ENCODE measurements at regions not wholly inside any gene's neighbourhood (a gene's known extent, or its start where the extent isn't known, plus 50 kb on each side); places are given as distances from the start of the nearest gene placed in this dataset.

DNA sequence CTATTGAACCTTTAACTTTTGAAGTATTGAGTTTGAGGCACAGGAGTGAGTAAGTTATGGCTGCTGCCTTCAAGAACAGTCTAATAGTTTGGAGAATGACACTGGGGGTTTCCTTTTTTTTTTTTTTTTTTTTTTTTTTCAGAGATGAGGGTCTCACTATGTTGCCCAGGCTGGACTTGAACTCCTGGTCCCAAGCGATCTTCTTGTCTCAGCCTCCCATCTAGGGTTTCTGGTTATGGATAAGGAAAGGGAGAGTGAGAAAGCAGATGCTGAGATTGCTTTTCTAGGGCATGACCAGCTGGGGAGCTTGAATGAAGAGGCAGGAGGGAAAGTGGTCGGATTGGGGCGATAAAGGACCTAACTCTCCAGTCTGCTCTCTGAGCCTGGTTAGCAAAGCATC lies 59.9 kb upstream of the BTRC start:
- no peak for DNase-seq
- Histone ChIP-seq H3K27ac (ENCODE audit: low read depth in 1 of 2, low read length in 1 of 2) (no peak overlapping the region), H3K4me3 (no peak overlapping the region), H3K9ac (ENCODE audit: insufficient read depth in 1 of 2, low read length in 2 of 2) (no peak overlapping the region), H3K4me1 (ENCODE audit: control insufficient read depth in 5 of 5, insufficient read depth in 5 of 5, low read length in 5 of 5) (peaks cover 0 to 10% (median 8%) of the 10 kb centered on the region in 5 donors), H3K36me3 (ENCODE audit: control insufficient read depth in 4 of 4, insufficient read depth in 4 of 4, low read length in 4 of 4) (no peaks in the 10 kb centered on the region), H3K9me3 (ENCODE audit: control insufficient read depth in 4 of 4, insufficient read depth in 3 of 4, low read length in 3 of 4) (peaks cover 0 to 2% (median 0%) of the 10 kb centered on the region in 4 donors), H3K27me3 (ENCODE audit: control insufficient read depth in 3 of 3, insufficient read depth in 3 of 3, low read length in 2 of 3) (peaks cover 0 to 49% (median 18%) of the 10 kb centered on the region in 3 donors)
- WGBS, 2 donors, result 94 to 96% methylated on average over 3 of the region's 3 CpGs
- ATAC-seq (ENCODE audit: insufficient read depth, low FRiP score), result no peak
- TF ChIP-seq, protein P1, sequence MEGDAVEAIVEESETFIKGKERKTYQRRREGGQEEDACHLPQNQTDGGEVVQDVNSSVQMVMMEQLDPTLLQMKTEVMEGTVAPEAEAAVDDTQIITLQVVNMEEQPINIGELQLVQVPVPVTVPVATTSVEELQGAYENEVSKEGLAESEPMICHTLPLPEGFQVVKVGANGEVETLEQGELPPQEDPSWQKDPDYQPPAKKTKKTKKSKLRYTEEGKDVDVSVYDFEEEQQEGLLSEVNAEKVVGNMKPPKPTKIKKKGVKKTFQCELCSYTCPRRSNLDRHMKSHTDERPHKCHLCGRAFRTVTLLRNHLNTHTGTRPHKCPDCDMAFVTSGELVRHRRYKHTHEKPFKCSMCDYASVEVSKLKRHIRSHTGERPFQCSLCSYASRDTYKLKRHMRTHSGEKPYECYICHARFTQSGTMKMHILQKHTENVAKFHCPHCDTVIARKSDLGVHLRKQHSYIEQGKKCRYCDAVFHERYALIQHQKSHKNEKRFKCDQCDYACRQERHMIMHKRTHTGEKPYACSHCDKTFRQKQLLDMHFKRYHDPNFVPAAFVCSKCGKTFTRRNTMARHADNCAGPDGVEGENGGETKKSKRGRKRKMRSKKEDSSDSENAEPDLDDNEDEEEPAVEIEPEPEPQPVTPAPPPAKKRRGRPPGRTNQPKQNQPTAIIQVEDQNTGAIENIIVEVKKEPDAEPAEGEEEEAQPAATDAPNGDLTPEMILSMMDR (IDR thresholded peaks at IDR 0.05; ENCODE audit: control extremely low read depth, extremely low read depth), result no peak

DNA sequence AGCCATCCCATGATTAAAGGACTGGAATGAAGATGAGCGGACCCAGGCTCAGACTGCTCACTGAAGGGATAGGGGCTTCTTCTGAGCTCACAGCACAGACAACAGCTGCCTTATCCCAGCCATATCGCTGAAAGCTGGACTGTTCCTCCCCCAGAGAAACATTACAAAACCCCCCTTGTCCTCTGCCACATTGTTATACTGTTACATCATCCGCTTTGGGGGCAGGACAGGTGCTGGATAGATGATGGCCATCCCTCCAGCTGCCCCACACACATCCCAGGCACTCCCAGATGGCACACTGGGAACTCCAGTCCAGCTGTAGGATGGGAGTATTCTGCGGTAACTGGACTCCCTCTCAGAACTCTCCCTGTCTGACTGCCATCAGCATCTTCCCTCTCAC lies 58.7 kb upstream of the BTRC start:
- WGBS, 2 donors, result 83 to 90% methylated on average over 4 of the region's 4 CpGs
- Histone ChIP-seq H3K4me3 (no peak overlapping the region), H3K27me3 (ENCODE audit: control insufficient read depth in 3 of 3, insufficient read depth in 3 of 3, low read length in 2 of 3) (peaks cover 0 to 41% (median 18%) of the 10 kb centered on the region in 3 donors), H3K9me3 (ENCODE audit: control insufficient read depth in 4 of 4, insufficient read depth in 3 of 4, low read length in 3 of 4) (no peaks in the 10 kb centered on the region), H3K27ac (ENCODE audit: low read depth in 1 of 2, low read length in 1 of 2) (no peak overlapping the region), H3K4me1 (ENCODE audit: control insufficient read depth in 5 of 5, insufficient read depth in 5 of 5, low read length in 5 of 5) (peaks cover 0 to 10% (median 8%) of the 10 kb centered on the region in 5 donors), H3K9ac (ENCODE audit: insufficient read depth in 1 of 2, low read length in 2 of 2) (no peak overlapping the region), H3K36me3 (ENCODE audit: control insufficient read depth in 4 of 4, insufficient read depth in 4 of 4, low read length in 4 of 4) (no peaks in the 10 kb centered on the region)
- ATAC-seq (ENCODE audit: insufficient read depth, low FRiP score), result no peak
- TF ChIP-seq, protein P1 (IDR thresholded peaks at IDR 0.05; ENCODE audit: control extremely low read depth, extremely low read depth), result no peak
- DNase-seq, result no peak

DNA sequence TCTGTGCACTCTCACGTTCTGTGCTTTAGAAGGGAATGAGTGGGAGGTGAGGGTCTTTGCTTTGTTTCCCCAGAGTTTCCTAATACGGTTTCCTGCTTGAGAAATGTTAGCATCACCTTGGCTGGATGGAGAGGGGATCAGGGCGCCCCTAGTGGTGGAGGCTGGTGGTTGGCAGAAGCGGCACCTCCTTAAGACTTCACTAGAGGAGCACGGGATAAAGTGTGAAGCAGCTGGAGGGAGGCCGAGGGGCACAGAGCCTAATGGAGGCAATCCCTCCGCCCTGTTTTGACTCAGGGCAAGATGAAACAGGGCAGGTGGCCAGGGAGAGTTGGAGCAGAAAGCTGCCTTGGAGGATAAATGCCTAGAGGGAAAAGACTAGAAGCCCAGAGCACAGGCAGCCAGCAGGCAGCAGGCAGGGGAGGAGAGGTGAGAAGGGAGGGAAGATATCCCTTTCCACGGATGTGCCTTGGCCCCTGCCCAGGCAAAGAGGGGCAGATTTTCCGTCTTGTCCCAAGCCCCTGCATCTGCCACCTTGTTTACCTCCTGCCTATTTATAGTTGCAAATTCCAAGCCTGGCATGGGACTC lies 56.0 kb upstream of the BTRC start:
- Histone ChIP-seq H3K4me1 (ENCODE audit: control insufficient read depth in 5 of 5, insufficient read depth in 5 of 5, low read length in 5 of 5) (peaks cover 0 to 3% (median 0%) of the 10 kb centered on the region in 5 donors), H3K36me3 (ENCODE audit: control insufficient read depth in 4 of 4, insufficient read depth in 4 of 4, low read length in 4 of 4) (no peaks in the 10 kb centered on the region), H3K9ac (ENCODE audit: insufficient read depth in 1 of 2, low read length in 2 of 2) (no peak overlapping the region), H3K27ac (ENCODE audit: low read depth in 1 of 2, low read length in 1 of 2) (no peak overlapping the region), H3K9me3 (ENCODE audit: control insufficient read depth in 4 of 4, insufficient read depth in 3 of 4, low read length in 3 of 4) (no peaks in the 10 kb centered on the region), H3K4me3 (no peak overlapping the region), H3K27me3 (ENCODE audit: control insufficient read depth in 3 of 3, insufficient read depth in 3 of 3, low read length in 2 of 3) (peaks cover 0 to 27% (median 12%) of the 10 kb centered on the region in 3 donors)
- WGBS, 2 donors, result 2 to 6% methylated on average over 9 of the region's 9 CpGs
- ATAC-seq (ENCODE audit: insufficient read depth, low FRiP score) (no peak), DNase-seq (peak; percentile 56 to 71 (median 66))
- TF ChIP-seq, protein P1 (IDR thresholded peaks at IDR 0.05; ENCODE audit: control extremely low read depth, extremely low read depth), result peak; percentile 52

DNA sequence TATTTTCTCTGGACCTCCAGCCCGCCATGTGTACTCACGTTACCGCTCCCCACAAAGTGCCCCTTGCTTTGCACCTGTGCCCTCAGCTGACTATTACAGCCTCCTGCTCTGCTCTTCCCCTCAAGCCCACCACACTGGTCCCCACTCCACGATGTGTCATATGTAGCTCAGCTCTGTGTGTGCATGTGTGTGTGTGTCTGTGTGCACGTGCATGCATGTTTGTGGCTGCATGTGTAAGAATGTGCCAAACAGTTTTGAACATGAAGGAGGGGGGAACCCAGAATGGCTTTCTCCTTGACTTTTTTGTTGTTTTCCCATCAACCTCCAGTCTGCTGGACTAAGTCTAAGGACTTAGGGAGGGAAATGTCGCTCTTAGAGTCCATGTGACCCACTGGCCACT lies 54.8 kb upstream of the BTRC start:
- TF ChIP-seq, protein P1 (IDR thresholded peaks at IDR 0.05; ENCODE audit: control extremely low read depth, extremely low read depth), result no peak
- no peak overlapping the region for H3K27ac ChIP-seq (ENCODE audit: low read depth in 1 of 2, low read length in 1 of 2)
- no peaks in the 10 kb centered on the region for H3K4me1 ChIP-seq (ENCODE audit: control insufficient read depth in 5 of 5, insufficient read depth in 5 of 5, low read length in 5 of 5)
- H3K27me3 ChIP-seq (ENCODE audit: control insufficient read depth in 3 of 3, insufficient read depth in 3 of 3, low read length in 2 of 3), result peaks cover 0 to 17% (median 10%) of the 10 kb centered on the region in 3 donors
- H3K9me3 ChIP-seq (ENCODE audit: control insufficient read depth in 4 of 4, insufficient read depth in 3 of 4, low read length in 3 of 4), result no peaks in the 10 kb centered on the region
- 84 to 88% methylated on average over 6 of the region's 6 CpGs for WGBS, 2 donors
- DNase-seq, result no peak
- H3K36me3 ChIP-seq (ENCODE audit: control insufficient read depth in 4 of 4, insufficient read depth in 4 of 4, low read length in 4 of 4), result no peaks in the 10 kb centered on the region
- ATAC-seq (ENCODE audit: insufficient read depth, low FRiP score), result no peak
- H3K9ac ChIP-seq (ENCODE audit: insufficient read depth in 1 of 2, low read length in 2 of 2), result no peak overlapping the region
- no peak overlapping the region for H3K4me3 ChIP-seq

Data from lung (tissue), 11 donors.